ENCODE measurements at regions not wholly inside any gene's neighbourhood (a gene's known extent, or its start where the extent isn't known, plus 50 kb on each side); places are given as distances from the start of the nearest gene placed in this dataset.

DNA sequence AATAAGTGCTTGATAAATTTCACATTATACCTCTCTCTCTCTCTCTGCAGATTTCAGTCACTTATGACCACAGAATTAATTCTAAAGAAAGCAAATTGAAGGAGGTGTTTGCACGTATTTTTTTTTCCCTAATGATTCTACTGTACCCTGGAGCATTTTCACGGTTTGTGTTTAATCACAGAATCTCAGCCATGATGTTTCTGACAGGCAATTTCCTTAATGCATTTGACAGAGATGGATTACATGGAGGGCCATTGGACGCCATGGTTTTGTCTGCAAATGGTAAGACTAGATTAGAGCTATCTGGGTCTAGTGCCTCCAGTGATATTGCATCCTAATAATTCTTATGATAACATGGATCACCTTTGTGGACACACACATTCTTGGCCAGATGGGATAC is 147.5 kb upstream of the RBFOX1 start:
- no peak for DNase-seq (ENCODE audit: low read depth)

DNA sequence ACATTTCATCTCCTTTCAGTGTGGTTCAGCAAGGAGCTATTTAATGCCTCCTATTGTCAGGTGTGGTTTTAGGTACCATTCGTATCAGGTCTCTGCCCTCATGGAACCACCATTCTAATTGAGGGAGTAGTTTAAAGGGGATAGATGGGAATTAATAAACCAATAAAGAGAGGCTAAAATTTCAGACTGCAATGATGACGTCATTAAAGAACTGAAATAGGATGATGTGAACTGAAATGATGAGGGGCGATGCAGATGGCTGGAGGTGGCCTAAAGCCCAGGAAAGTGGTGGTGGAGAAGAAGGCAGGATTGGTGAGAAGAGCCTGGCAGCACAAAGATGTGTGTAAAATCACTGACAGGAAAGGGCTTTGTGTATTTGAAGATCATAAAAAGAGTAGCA is 148.9 kb upstream of the RBFOX1 start:
- DNase-seq (ENCODE audit: low read depth): no peak

DNA sequence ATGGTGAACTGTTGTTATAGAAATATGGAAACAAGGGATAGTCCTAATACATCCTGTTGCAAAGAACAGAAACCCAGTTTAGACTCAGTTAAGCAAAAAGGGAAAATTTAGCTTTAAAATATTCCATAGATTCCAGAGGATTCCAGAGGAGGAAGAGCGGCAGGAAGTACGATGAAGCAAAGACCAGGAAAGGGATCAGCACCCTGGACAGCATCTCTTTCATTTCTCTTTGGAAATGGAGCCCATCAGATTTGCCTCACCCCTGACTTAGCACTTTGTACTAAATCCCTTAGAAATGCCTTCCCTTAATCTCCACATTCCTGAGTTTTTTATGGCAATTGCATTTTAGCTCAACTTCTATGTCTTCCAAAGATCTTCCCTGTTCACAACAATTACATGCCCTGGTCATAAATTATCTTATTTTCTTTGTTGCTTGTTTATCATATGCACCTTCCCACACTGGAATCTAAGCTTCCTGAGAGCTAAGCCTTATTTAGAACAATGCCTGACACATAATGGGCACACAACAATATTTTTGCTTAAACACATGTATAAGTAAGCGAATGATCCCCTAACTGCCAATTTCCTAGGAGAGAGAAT is 150.0 kb upstream of the RBFOX1 start:
- no peak for DNase-seq (ENCODE audit: low read depth)

DNA sequence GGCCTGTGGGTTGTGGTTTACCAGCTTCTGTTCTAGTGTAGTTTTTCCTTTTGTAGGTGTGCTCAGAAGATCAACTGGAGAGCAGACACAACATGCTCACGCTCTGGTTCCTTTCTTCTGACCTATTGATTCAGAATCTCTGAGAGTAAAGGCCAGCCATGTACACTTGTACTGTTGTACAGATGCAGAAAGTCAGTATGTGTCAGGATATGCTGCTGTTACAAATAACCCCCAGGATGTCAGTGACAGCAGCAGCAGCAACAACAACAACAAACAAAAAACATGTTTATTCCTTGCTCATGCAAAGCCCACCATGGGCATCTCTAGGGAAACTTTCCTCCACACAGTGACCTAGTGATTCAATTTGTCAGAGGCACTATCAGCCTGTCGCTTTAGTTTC is 154.8 kb upstream of the RBFOX1 start:
- DNase-seq (ENCODE audit: low read depth): no peak

DNA sequence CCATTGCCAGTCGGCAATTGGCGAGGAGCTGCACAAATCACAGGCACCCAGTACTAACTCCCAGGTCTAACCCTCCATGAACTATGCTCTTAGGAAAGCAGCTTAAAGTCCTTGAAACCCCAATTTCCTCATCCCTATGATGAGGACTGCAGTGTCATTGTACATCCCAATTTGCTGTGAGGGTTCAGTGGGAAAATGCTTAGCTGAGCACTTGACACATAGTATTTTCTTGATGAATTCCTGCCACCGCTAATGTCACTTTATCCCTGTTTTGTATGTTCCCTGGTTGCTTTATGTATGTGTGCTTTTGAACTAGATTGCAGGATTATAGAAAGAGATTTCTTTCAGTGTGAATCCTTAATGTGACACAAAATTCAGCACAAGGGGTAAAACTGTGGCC is 161.5 kb upstream of the RBFOX1 start:
- no peak for DNase-seq (ENCODE audit: low read depth)

DNA sequence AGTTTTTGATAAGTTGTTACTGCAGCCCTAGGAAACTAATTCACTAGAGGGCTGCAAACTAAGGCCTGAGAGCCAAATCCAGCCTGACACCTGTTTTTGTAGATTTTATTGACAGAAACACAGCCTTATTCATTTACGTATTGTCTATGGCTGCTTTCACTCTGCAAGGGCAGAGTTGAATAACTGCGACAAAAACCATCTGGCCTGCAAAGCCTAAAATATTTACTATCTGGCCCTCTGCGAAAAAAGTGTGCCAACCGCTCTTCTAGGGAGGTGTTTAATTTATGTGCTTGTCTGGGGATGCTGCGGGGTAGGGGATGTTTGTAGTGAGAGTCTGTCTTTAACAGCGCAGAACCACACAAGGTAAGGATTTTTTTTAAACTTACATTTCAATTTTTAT is 165.0 kb upstream of the RBFOX1 start:
- no peak for DNase-seq (ENCODE audit: low read depth)

DNA sequence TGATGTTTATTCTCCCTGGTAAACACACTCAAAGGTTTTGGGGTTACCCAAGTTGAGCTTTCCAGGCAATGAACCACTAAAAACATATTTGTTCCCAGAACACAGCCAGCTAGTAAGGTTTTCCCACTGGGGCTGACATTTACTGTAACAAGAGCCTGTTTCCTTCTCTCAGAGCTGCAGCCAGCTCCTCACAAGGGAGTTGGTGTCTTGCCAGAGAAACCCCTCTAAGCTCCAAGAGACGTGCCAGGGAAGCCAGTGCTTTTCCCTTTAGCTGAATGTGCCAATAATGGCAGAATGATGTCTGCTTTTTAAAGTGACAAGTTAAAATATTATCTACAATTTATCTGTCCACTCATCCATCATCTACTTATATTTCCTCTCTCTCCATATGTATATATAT is 170.8 kb upstream of the RBFOX1 start:
- DNase-seq (ENCODE audit: low read depth): no peak

DNA sequence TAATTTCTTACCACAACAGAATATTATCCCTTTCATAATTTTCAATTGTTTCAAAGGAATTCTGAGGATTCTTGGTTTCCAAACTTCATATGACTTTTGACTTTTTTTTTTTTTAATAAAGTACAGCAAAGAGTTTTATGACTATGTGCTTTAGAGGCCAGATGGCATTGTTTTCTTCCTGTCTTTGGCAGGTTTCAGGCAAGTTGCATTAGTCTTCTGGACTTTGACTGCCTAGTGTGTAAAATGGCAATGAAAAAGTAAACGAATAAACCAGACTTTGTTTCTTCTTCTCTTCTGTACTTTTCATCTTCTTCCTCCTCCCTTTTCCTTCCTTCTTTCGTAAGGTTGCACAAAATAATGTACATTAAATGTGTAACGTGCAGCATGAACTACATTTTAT is 172.6 kb upstream of the RBFOX1 start:
- DNase-seq (ENCODE audit: low read depth): no peak

DNA sequence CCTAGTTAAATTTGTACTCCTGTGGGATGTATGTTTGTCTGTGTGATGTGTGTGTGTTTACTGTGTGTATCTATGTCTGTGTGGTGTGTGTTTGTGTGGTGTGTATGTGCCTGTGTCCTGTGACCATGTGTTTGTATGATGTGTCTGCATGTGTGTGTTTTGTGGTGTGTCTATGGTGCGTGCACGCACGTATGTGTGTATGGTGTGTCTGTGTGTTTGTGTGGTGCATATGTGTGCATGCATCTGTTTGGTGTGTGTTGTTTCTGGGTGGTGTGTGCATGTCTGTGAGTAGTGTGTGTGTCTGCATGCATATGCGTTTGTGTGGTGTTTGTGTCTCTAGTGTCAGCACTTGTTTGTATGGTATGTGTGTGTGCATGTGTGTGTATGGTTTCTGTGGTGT is 174.2 kb upstream of the RBFOX1 start:
- DNase-seq (ENCODE audit: low read depth): no peak

DNA sequence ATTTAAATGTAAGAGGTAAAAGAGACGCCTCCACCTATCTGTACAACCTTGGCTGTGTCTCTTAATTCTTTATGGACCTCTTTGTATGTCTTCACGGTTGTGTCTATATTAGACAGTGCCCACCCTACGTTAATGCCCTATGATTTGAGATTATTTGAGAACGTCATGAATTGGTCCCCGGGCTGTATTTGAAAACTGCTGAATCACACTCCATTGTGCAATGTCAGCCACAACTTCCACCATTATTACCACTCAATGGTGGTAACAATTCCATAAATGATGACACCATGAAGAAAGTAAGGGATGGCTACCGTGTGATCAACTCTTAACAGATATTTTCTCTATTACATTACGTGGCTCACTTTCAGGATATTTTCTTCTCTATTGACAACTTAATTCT is 182.4 kb upstream of the RBFOX1 start:
- DNase-seq (ENCODE audit: low read depth): no peak

DNA sequence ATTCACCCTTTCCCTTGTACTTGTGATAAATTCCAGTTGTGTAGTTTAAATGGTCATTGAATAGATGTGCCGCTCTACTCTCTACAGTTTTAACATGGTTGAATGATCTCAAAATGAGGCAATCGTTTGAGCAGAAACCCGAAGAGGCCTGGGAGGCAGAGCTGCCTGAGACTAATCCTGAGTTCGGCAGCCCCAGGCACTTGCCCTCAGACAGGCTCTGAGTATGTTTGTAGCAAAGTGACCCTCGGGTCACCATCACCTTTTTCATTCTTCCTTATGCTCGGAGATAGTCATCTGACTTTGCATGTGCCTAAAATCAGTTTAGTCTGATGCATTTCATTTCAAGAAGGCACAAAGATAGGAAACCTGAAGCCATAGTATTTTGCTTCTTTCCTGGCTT is 184.0 kb upstream of the RBFOX1 start:
- no peak for DNase-seq (ENCODE audit: low read depth)

DNA sequence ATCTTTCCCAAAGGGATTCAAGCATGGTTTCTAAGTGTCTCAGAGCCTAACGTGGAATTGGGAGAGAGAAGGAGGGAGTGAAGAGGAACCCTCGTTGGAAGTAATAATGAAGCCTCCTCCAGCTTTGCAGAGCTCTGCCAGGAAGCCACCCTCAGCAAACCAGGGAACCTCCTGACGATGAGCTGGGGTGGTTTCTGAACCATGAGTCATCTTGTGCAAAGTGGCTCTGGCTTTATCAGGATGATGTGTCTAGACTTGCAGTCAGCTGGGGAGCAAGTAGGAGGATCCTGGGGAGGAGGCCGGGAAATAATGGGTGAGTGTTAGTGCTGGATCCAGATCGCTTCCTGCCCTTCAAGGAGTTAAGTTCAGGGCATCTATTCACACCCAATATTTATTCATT is 191.7 kb upstream of the RBFOX1 start:
- no peak for DNase-seq (ENCODE audit: low read depth)

DNA sequence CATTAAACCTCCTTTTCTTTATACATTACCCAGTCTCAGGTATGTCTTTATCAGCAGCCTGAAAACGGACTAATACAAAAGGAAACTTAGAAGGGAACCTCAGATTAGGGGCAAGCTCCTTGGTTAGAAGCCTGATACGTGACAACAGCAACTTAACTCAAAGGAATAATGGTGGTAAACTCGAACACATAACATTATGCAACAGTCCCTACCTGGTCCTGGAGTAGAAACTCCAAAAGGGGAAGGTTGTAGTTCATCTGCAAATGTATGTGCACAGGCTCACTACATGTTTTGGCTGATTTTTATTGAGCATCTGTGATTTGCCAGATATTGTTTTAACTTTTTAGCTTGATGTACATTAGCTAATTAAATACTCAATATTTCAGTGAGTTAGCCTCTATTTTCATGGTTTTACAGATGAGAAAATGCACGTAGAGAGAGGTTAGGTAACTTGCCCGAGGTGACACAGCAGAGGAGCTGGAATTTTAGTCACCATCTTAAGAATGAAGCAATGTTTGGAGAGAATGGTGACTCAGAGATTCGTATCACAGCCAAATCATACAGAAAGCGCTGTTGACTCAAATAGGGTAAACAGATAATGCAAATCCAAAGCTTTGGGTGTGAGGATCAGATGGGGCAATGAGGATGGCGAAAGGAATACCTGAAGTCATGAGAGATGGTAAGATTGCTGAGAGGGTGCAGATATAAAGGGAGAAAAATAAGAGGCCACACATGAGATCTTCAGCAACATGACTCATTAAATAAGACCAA is 194.9 kb upstream of the RBFOX1 start:
- DNase-seq (ENCODE audit: low read depth): no peak

DNA sequence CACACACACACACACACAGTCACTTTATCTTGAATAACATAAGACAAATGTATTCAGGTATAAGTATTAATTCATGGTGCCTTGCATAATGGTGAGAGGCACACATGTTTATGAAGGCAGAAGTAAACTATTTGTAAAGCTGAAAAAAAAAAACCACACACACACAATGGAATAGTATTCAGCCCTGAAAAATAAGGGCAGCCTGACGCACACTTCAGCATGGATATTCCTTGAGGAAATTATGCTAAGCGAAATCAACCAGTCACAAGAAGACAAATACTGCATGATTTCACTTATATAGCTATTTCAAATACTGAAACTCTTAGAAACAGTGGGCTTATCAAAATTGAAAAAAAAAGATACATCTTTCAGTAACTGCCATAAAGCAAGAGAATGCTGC is 200.2 kb upstream of the RBFOX1 start:
- no peak for DNase-seq (ENCODE audit: low read depth)

DNA sequence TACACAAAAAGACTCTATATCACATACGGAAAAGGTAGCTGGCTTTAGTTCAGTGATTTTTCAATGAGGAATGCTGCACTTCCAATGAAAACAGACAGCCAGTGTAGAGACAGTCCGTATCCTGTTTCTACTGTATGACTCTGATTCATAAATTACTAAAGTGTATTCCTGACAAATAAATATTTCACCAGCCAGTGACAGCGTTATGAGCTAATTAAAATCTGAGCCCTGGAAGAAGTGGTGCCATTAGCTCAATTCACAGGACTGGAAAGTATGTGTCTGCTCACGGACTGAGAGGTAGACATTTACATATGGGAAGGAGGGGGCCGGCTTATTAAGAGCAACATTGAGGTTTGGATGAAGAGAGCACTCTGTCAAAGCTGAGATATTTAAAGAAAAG is 207.9 kb upstream of the RBFOX1 start:
- no peak for DNase-seq (ENCODE audit: low read depth)

DNA sequence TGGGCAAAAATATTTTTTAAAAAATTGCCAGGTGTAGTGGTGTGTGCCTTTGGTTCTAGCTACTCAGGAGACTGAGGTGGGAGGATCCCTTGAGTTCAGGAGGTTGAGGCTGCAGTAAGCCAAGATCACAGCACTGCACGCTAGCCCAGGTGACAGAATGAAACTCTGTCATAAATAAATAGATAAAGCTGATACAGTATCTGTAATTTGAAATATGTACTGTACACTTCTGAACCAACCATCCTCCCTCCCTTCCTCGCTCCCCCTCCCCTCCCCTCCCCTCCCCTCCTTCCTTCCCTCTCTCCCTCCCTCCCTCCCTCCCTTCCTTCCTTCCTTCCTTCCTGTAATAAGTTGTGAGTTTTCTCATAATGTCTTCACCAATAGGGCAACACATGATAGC is 208.4 kb upstream of the RBFOX1 start:
- DNase-seq (ENCODE audit: low read depth): no peak

DNA sequence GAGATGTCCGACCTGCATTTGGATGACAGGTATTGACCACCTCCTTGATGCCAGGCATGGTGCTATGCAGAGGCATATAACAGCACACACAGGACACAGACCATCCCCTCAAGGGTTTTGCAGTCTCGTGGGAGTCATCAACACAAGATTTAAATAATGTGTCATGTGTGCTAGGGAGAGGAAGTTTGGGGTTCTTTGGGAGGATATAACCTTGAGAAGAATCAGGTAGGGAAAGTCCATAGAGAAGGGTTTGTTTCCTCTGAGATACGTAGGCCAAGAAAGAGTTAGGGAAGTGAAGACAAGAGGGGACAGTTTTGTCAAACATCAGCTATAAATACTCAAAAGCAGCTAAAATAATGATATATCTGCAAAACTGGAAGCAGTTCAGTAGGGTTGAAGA is 215.9 kb upstream of the RBFOX1 start:
- DNase-seq (ENCODE audit: low read depth): no peak

DNA sequence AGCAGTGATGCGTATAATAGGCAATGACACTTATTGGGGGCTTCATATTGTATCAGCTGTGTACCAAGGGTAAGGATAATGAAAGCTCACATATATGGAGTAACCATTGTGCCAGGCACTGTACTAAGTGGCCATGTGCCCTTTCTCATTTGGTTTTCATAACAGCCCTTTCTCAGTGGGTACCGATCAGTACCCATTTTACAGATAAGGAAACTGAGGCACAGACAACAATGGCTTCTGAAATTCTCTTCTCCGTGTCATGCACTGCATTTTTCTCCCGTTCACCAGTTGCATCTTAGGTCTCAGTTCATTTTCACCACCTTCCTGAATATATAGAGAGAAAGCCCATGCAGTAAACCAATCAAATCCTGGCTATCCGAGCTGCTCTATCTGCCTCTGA is 216.7 kb upstream of the RBFOX1 start:
- no peak for DNase-seq (ENCODE audit: low read depth)

DNA sequence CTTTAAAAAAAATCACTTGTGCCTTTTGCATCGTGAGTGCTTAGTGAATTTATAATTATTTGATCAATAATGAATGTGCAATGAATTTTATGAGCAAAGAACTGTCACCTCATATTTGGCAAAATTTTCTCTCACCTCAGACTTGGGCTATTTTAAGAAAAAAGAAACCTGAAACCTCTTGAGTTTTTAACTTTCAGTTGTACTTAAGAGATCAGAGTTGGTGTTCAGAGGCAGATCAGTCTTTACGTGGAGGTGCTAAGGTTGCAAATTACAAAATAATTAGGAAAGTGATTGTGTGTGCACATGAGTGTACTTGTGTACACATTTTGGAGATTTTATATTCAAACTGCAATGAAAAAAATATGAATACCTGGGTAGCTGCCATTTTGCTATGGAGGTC is 218.7 kb upstream of the RBFOX1 start:
- DNase-seq (ENCODE audit: low read depth): no peak

DNA sequence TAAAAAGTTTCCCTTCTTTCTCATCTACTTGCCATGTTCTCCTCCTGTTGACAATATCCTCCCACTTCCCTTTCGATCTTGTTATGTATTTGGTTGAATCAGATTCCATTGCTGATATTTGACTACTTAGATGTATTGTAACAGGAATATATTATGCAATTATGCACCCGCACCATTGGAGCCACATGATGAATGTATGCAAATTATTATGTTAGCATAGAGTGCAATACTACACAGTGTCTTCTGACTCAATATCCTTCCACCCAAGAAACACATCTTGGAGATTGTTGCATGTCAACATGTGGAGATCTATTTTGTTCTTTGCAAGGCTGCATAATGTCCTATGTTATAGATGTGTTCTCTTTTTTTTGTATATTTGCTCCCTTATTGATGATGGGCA is 219.2 kb upstream of the RBFOX1 start:
- DNase-seq (ENCODE audit: low read depth): no peak

DNA sequence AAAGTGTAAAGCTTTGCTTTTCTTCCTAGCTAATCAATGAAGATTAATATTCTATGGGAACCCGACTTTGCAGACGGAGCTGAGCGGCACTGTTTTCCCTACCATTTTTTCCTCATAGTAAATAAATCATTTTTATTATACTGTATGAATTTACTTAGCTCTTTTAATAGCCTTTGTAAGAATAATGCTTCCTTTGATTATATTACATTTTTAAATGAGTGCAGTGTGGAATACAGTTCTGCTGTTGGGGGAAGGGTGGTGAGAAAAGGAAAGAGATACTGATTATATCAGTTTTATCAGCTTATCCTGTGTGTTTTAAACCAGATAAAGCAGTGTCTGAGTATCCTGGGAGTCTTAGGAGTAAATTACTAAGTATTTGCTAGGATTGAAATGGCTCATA is 221.4 kb upstream of the RBFOX1 start:
- DNase-seq (ENCODE audit: low read depth): no peak

DNA sequence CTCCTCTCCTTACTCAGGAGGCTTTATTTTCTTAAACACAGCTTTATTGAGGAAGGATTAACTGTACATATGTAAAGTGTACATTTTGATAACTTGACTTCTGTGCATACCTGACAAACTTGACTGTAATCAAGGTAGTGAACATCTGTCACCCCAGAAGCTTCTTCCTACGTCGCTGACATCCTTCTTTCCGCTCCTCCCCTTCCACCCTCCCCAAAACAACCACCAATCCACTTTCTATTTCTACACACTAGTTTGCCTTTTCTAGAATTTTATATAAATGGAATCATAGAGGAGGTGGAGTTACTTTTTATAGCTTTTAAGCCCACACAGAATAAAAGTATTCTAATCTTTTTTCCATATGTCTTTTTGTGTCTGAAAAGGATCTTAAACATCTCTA is 225.2 kb upstream of the RBFOX1 start:
- no peak for DNase-seq (ENCODE audit: low read depth)

DNA sequence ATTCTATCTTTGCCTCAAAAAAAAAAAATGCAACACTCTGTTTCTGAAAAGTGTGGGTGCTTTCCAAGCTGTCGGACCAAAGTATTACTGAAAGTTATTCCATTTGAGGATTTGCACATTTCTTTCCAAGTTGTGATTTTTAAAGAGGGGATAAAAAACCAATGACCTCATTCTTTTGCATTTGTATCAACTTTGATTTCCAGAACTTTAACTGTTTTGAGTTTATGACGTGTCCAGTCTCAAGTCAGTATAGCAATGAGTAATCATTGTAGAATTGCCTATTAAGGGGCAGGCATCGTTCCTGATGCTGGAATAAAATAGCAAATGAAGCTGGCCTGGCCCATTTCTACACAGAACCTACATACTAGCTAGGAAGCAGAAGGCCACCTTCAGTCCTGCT is 229.6 kb upstream of the RBFOX1 start:
- DNase-seq (ENCODE audit: low read depth): no peak

DNA sequence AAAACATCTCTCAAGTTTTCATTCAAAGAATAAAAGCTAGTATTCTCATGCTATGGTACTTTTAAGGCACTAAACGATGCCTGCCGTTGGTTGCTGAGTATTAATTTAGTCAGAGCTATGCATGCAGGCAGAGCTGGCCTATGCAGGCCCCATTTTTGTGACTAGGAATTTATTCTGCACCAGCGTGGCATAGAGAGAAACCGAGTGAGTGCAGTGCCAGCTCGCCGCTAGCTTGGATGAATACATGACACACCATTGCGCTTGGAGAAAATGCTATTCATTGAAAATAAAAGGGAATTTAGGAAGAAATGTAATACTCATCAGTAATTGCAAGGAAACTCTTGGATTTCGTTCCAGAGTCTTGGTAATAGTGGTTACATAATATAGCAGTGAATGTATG is 231.6 kb upstream of the RBFOX1 start:
- no peak for DNase-seq (ENCODE audit: low read depth)
